Neural cell (in vitro differentiated cells): ENCODE measurements at regions not wholly inside any gene's neighbourhood (a gene's known extent, or its start where the extent isn't known, plus 50 kb on each side); places are given as distances from the start of the nearest gene placed in this dataset.

ENCODE experiments used
- CTCF ChIP-seq: fragments of 450-650 bp; IDR thresholded peaks from 2 replicates; pipeline ENCODE4 v1.5.1; 2014; ENCODE audit warnings: antibody characterized with exemption, mild to moderate bottlenecking, moderate library complexity; ENCODE audit not compliant: poor library complexity, severe bottlenecking
- EP300 ChIP-seq: fragments of 450-650 bp; conservative IDR thresholded peaks from 2 replicates; pipeline ENCODE4 v1.6.1; 2014; ENCODE audit warnings: antibody characterized with exemption, mild to moderate bottlenecking, moderate library complexity; ENCODE audit not compliant: poor library complexity, severe bottlenecking
- EZH2 ChIP-seq: fragments of 200-600, 300-800 bp; shearing (Covaris generic), sonication (generic); IDR thresholded peaks from 2 replicates; pipeline ENCODE4 v1.6.1; 2014; ENCODE audit warnings: antibody characterized with exemption, low read length, borderline replicate concordance, mild to moderate bottlenecking; ENCODE audit not compliant: insufficient read depth, poor library complexity, severe bottlenecking
- MXI1 ChIP-seq: fragments of 450-650 bp; conservative IDR thresholded peaks from 2 replicates; pipeline ENCODE4 v1.6.1; 2014; ENCODE audit warnings: antibody characterized with exemption, mild to moderate bottlenecking; ENCODE audit not compliant: poor library complexity, severe bottlenecking
- POLR2AphosphoS5 ChIP-seq: IDR thresholded peaks from 2 replicates; pipeline ENCODE4 v1.6.1; 2012
- REST ChIP-seq: IDR thresholded peaks from 2 replicates; pipeline ENCODE4 v1.6.1; 2012; ENCODE audit warnings: borderline replicate concordance

- TF ChIP-seq EZH2 (no peak), EP300 (no peak), CTCF (no peak), MXI1 (no peak), REST (no peak), POLR2AphosphoS5 (no peak)
Measured at GRCh38 chr5:157978061-157978460, 119.1 kb upstream of the CLINT1 start.
